PC-3 (cell line): ENCODE measurements at regions not wholly inside any gene's neighbourhood (a gene's known extent, or its start where the extent isn't known, plus 50 kb on each side); places are given as distances from the start of the nearest gene placed in this dataset.

Experiments used
- EZH2 ChIP-seq: fragments of 300-600 bp; sonication (generic); IDR thresholded peaks from one replicate; pipeline ENCODE4 v1.6.1; 2017; ENCODE audit warnings: antibody characterized with exemption, mild to moderate bottlenecking, low read length; ENCODE audit not compliant: unreplicated experiment
- TF ChIP-seq, protein P1 (sequence below): fragments of 300-600 bp; sonication (generic); conservative IDR thresholded peaks from 2 replicates; pipeline ENCODE4 v1.5.1; 2017; ENCODE audit warnings: antibody characterized with exemption, low read depth, mild to moderate bottlenecking, low read length

DNA sequence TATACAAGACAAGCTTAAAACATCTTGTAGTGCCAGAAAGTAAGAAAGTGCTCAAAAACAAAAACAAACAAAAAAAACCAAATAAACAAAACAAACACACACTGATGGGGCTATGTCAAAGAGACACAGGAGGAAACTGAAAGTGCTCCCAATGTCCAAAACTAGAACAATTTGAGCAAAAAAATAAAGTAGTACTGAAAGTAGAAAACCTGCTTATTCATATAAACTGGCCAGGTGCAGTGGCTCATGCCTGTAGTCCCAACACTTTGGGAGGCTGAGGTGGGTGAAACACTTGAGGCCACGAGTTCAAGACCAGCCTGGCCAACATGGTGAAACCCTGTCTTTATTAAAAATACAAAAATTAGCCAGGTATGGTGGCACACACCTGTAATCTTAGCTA is 129.9 kb downstream of the GLUL start:
- TF ChIP-seq, protein P1, sequence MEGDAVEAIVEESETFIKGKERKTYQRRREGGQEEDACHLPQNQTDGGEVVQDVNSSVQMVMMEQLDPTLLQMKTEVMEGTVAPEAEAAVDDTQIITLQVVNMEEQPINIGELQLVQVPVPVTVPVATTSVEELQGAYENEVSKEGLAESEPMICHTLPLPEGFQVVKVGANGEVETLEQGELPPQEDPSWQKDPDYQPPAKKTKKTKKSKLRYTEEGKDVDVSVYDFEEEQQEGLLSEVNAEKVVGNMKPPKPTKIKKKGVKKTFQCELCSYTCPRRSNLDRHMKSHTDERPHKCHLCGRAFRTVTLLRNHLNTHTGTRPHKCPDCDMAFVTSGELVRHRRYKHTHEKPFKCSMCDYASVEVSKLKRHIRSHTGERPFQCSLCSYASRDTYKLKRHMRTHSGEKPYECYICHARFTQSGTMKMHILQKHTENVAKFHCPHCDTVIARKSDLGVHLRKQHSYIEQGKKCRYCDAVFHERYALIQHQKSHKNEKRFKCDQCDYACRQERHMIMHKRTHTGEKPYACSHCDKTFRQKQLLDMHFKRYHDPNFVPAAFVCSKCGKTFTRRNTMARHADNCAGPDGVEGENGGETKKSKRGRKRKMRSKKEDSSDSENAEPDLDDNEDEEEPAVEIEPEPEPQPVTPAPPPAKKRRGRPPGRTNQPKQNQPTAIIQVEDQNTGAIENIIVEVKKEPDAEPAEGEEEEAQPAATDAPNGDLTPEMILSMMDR = no peak
- TF ChIP-seq EZH2 = no peak
